Stimulated activated CD4-positive, alpha-beta T cell treated with anti-CD3 and anti-CD28 coated beads, TNF-alpha, amount 100 ng/mL, for 1 hour (primary cell): ENCODE measurements at regions not wholly inside any gene's neighbourhood (a gene's known extent, or its start where the extent isn't known, plus 50 kb on each side); places are given as distances from the start of the nearest gene placed in this dataset.
"Not testable (repeated sequence)": the region's sequence is repeated elsewhere in the genome, so short reads cannot be mapped to it uniquely, and the experiment has no call there.

ENCODE experiments used
- DNase-seq, 3 donors: peaks; one replicate each; pipeline ENCODE4 v3.0.0-alpha.2; 2020; ENCODE audit warnings: low read depth in 3 of 3, low spot score in 1 of 3

GRCh38 chr14:22492622-22493542 is 96.1 kb downstream of the DAD1 start:
- DNase-seq: no peak

GRCh38 chr14:22491683-22492621 is 97.1 kb downstream of the DAD1 start:
- no peak for DNase-seq

- not testable (repeated sequence) for DNase-seq
Observed at GRCh38 chr14:22491053-22491452, 98.0 kb downstream of the DAD1 start.

- no peak for DNase-seq
Observed at GRCh38 chr14:22489957-22490950, 98.8 kb downstream of the DAD1 start.

- no peak for DNase-seq
Observed at GRCh38 chr14:22489244-22489545, 99.8 kb downstream of the DAD1 start.

GRCh38 chr14:22488522-22489243 is 100.3 kb downstream of the DAD1 start:
- no peak for DNase-seq

- DNase-seq: no peak
Observed at GRCh38 chr14:22487941-22488340, 101.1 kb downstream of the DAD1 start.

- DNase-seq: no peak
Observed at GRCh38 chr14:22487401-22487800, 101.6 kb downstream of the DAD1 start.

- DNase-seq: no peak
Observed at GRCh38 chr14:22486675-22487074, 102.3 kb downstream of the DAD1 start.

- DNase-seq: no peak
Observed at GRCh38 chr14:22485649-22486048, 103.4 kb downstream of the DAD1 start.

GRCh38 chr14:22485178-22485577 is 103.8 kb downstream of the DAD1 start:
- no peak for DNase-seq

GRCh38 chr14:22484632-22485031 is 104.4 kb downstream of the DAD1 start:
- no peak for DNase-seq

GRCh38 chr14:22483863-22484593 is 105.0 kb downstream of the DAD1 start:
- DNase-seq: no peak

- DNase-seq: no peak
Observed at GRCh38 chr14:22482782-22483553, 106.1 kb downstream of the DAD1 start.

- no peak for DNase-seq
Observed at GRCh38 chr14:22482085-22482694, 106.8 kb downstream of the DAD1 start.

GRCh38 chr14:22481546-22481945 is 107.5 kb downstream of the DAD1 start:
- DNase-seq: no peak

- no peak for DNase-seq
Observed at GRCh38 chr14:22479776-22480464, 109.1 kb downstream of the DAD1 start.

GRCh38 chr14:22479132-22479531 is 109.9 kb downstream of the DAD1 start:
- DNase-seq: no peak
